Astrocyte (in vitro differentiated cells and primary cell): ENCODE measurements at regions not wholly inside any gene's neighbourhood (a gene's known extent, or its start where the extent isn't known, plus 50 kb on each side); places are given as distances from the start of the nearest gene placed in this dataset.

Source experiments
- DNase-seq: peaks from one replicate; pipeline ENCODE4 v3.0.0-alpha.2; 2010; ENCODE audit warnings: low read depth
- FAIRE-seq: peaks from 2 replicates; lab custom pipeline; 2011; peaks lifted over from hg19 to GRCh38; lab: Jason Lieb, UNC
- H2AFZ ChIP-seq: 2 replicates; pipeline ENCODE4 v1.6.0; 2012; ENCODE audit warnings: low read depth, low read length, inconsistent platforms
- H3K27ac ChIP-seq: 2 replicates; pipeline ENCODE4 v1.5.1; 2011; ENCODE audit warnings: low read depth, low read length, inconsistent platforms
- H3K27me3 ChIP-seq: 2 replicates; pipeline ENCODE4 v1.6.0; 2011; ENCODE audit warnings: low read length, inconsistent platforms; ENCODE audit not compliant: insufficient read depth
- H3K36me3 ChIP-seq: 2 replicates; pipeline ENCODE4 v1.5.1; 2011; ENCODE audit warnings: low read length, inconsistent platforms; ENCODE audit not compliant: insufficient read depth
- H3K4me1 ChIP-seq: 2 replicates; pipeline ENCODE4 v1.5.1; 2011; ENCODE audit warnings: low read length, inconsistent platforms; ENCODE audit not compliant: insufficient read depth
- H3K4me2 ChIP-seq: 2 replicates; pipeline ENCODE4 v1.6.0; 2012; ENCODE audit warnings: low read length, inconsistent platforms
- H3K4me3 ChIP-seq: 2 replicates; pipeline ENCODE4 v1.5.1; 2011; ENCODE audit warnings: low read depth, mild to moderate bottlenecking, low read length, inconsistent platforms; ENCODE audit not compliant: insufficient read depth
- H3K79me2 ChIP-seq: 2 replicates; pipeline ENCODE4 v1.6.0; 2012; ENCODE audit warnings: mild to moderate bottlenecking, low read length, inconsistent platforms; ENCODE audit not compliant: insufficient read depth
- H3K9ac ChIP-seq: 2 replicates; pipeline ENCODE4 v1.6.0; 2012; ENCODE audit warnings: mild to moderate bottlenecking, low read length, inconsistent platforms
- H3K9me3 ChIP-seq: 2 replicates; pipeline ENCODE4 v1.5.1; 2012; ENCODE audit warnings: low read depth, mild to moderate bottlenecking, low read length, inconsistent platforms; ENCODE audit not compliant: insufficient read depth
- H4K20me1 ChIP-seq: 2 replicates; pipeline ENCODE4 v1.6.0; 2012; ENCODE audit warnings: low read length, inconsistent platforms; ENCODE audit not compliant: insufficient read depth
- H3K27ac Mint-ChIP-seq: one replicate; pipeline ENCODE4 v1.8.0; 2021; ENCODE audit warnings: mild to moderate bottlenecking, mixed read lengths; ENCODE audit not compliant: unreplicated experiment
- H3K27me3 Mint-ChIP-seq: one replicate; pipeline ENCODE4 v1.8.0; 2021; ENCODE audit warnings: low read depth, mixed read lengths; ENCODE audit not compliant: unreplicated experiment
- H3K36me3 Mint-ChIP-seq: one replicate; pipeline ENCODE4 v1.8.0; 2021; ENCODE audit warnings: low read depth, mixed read lengths; ENCODE audit not compliant: unreplicated experiment
- H3K4me1 Mint-ChIP-seq: one replicate; pipeline ENCODE4 v1.8.0; 2021; ENCODE audit warnings: low read depth, mixed read lengths; ENCODE audit not compliant: unreplicated experiment
- H3K4me3 Mint-ChIP-seq: one replicate; pipeline ENCODE4 v1.8.0; 2021; ENCODE audit warnings: mild to moderate bottlenecking, moderate library complexity, mixed read lengths; ENCODE audit not compliant: unreplicated experiment
- H3K9me3 Mint-ChIP-seq: one replicate; pipeline ENCODE4 v1.8.0; 2021; ENCODE audit warnings: mild to moderate bottlenecking, mixed read lengths; ENCODE audit not compliant: unreplicated experiment
- CTCF ChIP-seq: IDR thresholded peaks from 2 replicates; pipeline ENCODE4 v1.5.1; 2011; ENCODE audit warnings: low read depth, mild to moderate bottlenecking, inconsistent platforms, low read length, moderate library complexity; ENCODE audit not compliant: insufficient read depth
- EZH2 ChIP-seq: IDR thresholded peaks from 2 replicates; pipeline ENCODE4 v1.6.1; 2012; ENCODE audit warnings: mild to moderate bottlenecking, low read length, inconsistent platforms; ENCODE audit not compliant: insufficient read depth

- Histone ChIP-seq H2AFZ (no peak overlapping the region), H3K9ac (no peak overlapping the region), H3K4me3 (no peak overlapping the region), H3K27ac (no peak overlapping the region), H4K20me1 (no peaks in the 10 kb centered on the region), H3K27me3 (no peaks in the 10 kb centered on the region), H3K79me2 (no peaks in the 10 kb centered on the region), H3K36me3 (no peaks in the 10 kb centered on the region), H3K4me2 (no peak overlapping the region), H3K4me1 (no peaks in the 10 kb centered on the region), H3K9me3 (no peaks in the 10 kb centered on the region)
- peaks cover 9% of the 10 kb centered on the region for H3K4me1 Mint-ChIP-seq
- no peak overlapping the region for H3K4me3 Mint-ChIP-seq
- FAIRE-seq = no peak
- TF ChIP-seq CTCF (no peak), EZH2 (no peak)
- no peak for DNase-seq
- no peak overlapping the region for H3K27ac Mint-ChIP-seq
- H3K36me3 Mint-ChIP-seq = no peaks in the 10 kb centered on the region
- H3K27me3 Mint-ChIP-seq = no peaks in the 10 kb centered on the region
- peaks cover 3% of the 10 kb centered on the region for H3K9me3 Mint-ChIP-seq
Observed at GRCh38 chr9:27967210-27967609, 393.9 kb upstream of the C9orf72 start.

DNA sequence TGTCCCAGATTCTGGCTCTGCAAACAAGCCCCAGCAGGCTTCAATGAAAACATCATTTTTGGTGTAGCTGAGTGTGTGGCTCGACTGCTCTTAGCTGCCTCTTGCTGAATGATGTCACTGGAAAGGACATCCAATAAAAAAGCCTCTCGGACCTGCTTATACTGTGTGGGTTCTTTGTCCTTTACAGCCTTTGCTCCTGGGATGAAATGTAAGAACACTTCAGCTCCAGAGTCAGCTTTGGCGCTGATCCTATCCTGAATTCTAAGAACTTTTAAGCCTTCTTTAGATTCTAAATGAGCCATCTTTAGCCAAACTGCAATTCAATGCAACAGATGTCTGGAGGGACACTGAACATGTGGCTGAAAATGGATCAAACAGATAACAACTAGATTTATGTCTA is 404.6 kb upstream of the C9orf72 start:
- Histone ChIP-seq H3K4me2 (no peak overlapping the region), H3K9ac (no peak overlapping the region), H3K36me3 (no peaks in the 10 kb centered on the region), H3K4me3 (no peak overlapping the region), H3K9me3 (no peaks in the 10 kb centered on the region), H3K79me2 (no peaks in the 10 kb centered on the region), H2AFZ (no peak overlapping the region), H3K27me3 (no peaks in the 10 kb centered on the region), H3K27ac (no peak overlapping the region), H3K4me1 (no peaks in the 10 kb centered on the region), H4K20me1 (no peaks in the 10 kb centered on the region)
- no peaks in the 10 kb centered on the region for H3K36me3 Mint-ChIP-seq
- no peaks in the 10 kb centered on the region for H3K4me1 Mint-ChIP-seq
- no peaks in the 10 kb centered on the region for H3K9me3 Mint-ChIP-seq
- H3K27ac Mint-ChIP-seq = no peak overlapping the region
- no peak for FAIRE-seq
- H3K4me3 Mint-ChIP-seq = no peak overlapping the region
- H3K27me3 Mint-ChIP-seq = no peaks in the 10 kb centered on the region
- TF ChIP-seq CTCF (no peak), EZH2 (no peak)
- DNase-seq = no peak

GRCh38 chr9:27985714-27986113 is 412.4 kb upstream of the C9orf72 start:
- H3K36me3 Mint-ChIP-seq = peaks cover 1% of the 10 kb centered on the region
- no peak for TF ChIP-seq EZH2
- no peak for TF ChIP-seq CTCF
- peaks cover 8% of the 10 kb centered on the region for H3K4me1 Mint-ChIP-seq
- no peaks in the 10 kb centered on the region for H3K27me3 Mint-ChIP-seq
- Histone ChIP-seq H3K79me2 (no peaks in the 10 kb centered on the region), H3K27ac (no peak overlapping the region), H3K4me2 (no peak overlapping the region), H3K9ac (no peak overlapping the region), H2AFZ (no peak overlapping the region), H3K27me3 (no peaks in the 10 kb centered on the region), H3K9me3 (no peaks in the 10 kb centered on the region), H4K20me1 (no peaks in the 10 kb centered on the region), H3K36me3 (no peaks in the 10 kb centered on the region), H3K4me1 (no peaks in the 10 kb centered on the region), H3K4me3 (no peak overlapping the region)
- no peak overlapping the region for H3K27ac Mint-ChIP-seq
- FAIRE-seq (no peak), DNase-seq (no peak)
- H3K9me3 Mint-ChIP-seq = no peaks in the 10 kb centered on the region
- H3K4me3 Mint-ChIP-seq = no peak overlapping the region
